ENCODE measurements at regions not wholly inside any gene's neighbourhood (a gene's known extent, or its start where the extent isn't known, plus 50 kb on each side); places are given as distances from the start of the nearest gene placed in this dataset.

DNA sequence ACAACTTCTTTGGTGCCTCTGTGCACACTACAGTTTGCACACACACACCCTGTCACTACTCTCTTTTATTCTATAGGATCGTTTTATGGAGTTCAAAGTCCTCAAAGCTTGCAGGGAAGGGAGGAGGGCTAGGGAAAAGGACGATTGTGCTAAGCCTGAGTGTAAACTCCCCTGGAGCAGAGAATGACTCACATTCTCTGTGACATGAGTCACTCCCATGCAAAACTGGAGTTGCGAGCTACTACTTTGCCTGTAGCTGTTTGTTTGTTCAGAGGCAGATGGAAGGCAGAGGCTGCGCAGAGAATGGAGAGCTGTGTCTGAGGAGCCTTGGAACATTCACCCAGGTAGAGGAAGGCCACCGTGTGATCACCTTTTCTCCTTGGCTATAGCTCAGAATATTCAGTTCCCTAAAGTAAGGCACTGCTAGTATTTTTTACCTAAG lies 80.5 kb upstream of the MBNL2 start (continued):
- TF ChIP-seq, protein P1, sequence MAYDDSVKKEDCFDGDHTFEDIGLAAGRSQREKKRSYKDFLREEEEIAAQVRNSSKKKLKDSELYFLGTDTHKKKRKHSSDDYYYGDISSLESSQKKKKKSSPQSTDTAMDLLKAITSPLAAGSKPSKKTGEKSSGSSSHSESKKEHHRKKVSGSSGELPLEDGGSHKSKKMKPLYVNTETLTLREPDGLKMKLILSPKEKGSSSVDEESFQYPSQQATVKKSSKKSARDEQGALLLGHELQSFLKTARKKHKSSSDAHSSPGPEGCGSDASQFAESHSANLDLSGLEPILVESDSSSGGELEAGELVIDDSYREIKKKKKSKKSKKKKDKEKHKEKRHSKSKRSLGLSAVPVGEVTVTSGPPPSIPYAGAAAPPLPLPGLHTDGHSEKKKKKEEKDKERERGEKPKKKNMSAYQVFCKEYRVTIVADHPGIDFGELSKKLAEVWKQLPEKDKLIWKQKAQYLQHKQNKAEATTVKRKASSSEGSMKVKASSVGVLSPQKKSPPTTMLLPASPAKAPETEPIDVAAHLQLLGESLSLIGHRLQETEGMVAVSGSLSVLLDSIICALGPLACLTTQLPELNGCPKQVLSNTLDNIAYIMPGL (CRISPR knock-in tag; IDR thresholded peaks at IDR 0.05; ENCODE audit: borderline replicate concordance in 1 of 2, low read depth in 1 of 2), result 0 out of 4 replicates have a peak, but pooled peaks of 1 of the 2 experiments have one; percentile 22
- no peak for TF ChIP-seq SRY (CRISPR knock-in tag; IDR thresholded peaks at IDR 0.05)
- 0 out of 2 replicates have a peak, but pooled peaks have one; percentile 14 for TF ChIP-seq STAG1 (CRISPR knock-in tag; IDR thresholded peaks at IDR 0.05)
- TF ChIP-seq KDM2A (CRISPR knock-in tag; IDR thresholded peaks at IDR 0.05; ENCODE audit: borderline replicate concordance, low read depth), result peak; percentile 55
- peak; percentile 34; the same call in 1 of the 2 replicates for TF ChIP-seq SMC3 (IDR thresholded peaks at IDR 0.05; ENCODE audit: low read length)
- peak; percentile 67 for TF ChIP-seq THAP11 (CRISPR knock-in tag; IDR thresholded peaks at IDR 0.05)
- TF ChIP-seq TFAP4 (IDR thresholded peaks at IDR 0.05; ENCODE audit: borderline replicate concordance, low read depth), result peak; percentile 11; the same call in 1 of the 2 replicates
- peak; percentile 90; the same call in 1 of the 2 replicates for TF ChIP-seq HMG20A (CRISPR knock-in tag; IDR thresholded peaks at IDR 0.05; ENCODE audit: borderline replicate concordance)
- TF ChIP-seq, protein P2, sequence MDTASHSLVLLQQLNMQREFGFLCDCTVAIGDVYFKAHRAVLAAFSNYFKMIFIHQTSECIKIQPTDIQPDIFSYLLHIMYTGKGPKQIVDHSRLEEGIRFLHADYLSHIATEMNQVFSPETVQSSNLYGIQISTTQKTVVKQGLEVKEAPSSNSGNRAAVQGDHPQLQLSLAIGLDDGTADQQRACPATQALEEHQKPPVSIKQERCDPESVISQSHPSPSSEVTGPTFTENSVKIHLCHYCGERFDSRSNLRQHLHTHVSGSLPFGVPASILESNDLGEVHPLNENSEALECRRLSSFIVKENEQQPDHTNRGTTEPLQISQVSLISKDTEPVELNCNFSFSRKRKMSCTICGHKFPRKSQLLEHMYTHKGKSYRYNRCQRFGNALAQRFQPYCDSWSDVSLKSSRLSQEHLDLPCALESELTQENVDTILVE (CRISPR knock-in tag; IDR thresholded peaks at IDR 0.05), result 0 out of 2 replicates have a peak, but pooled peaks have one; percentile 26
- no peak for TF ChIP-seq SOX13 (IDR thresholded peaks at IDR 0.05)
- peak in 1 of 2 experiments; percentile 87; a peak in 2 of 4 replicates for TF ChIP-seq SOX13 (CRISPR knock-in tag; conservative IDR thresholded peaks at IDR 0.05 in 1 of 2, IDR thresholded peaks at IDR 0.05 in 1 of 2)
- peak; percentile 90 for TF ChIP-seq IRF2 (CRISPR knock-in tag; IDR thresholded peaks at IDR 0.05)
- TF ChIP-seq MEF2D (CRISPR knock-in tag; IDR thresholded peaks at IDR 0.05), result peak; percentile 51; the same call in 1 of the 2 replicates
- TF ChIP-seq ZNF770 (CRISPR knock-in tag; IDR thresholded peaks at IDR 0.05), result peak; percentile 96
- peak; percentile 90 for TF ChIP-seq HDAC2 (CRISPR knock-in tag; IDR thresholded peaks at IDR 0.05)
- TF ChIP-seq TARDBP (CRISPR knock-in tag; IDR thresholded peaks at IDR 0.05), result peak; percentile 74; the same call in 1 of the 2 replicates
- TF ChIP-seq MEIS2 (CRISPR knock-in tag; IDR thresholded peaks at IDR 0.05), result 0 out of 2 replicates have a peak, but pooled peaks have one; percentile 72
- peak; percentile 72; the same call in 1 of the 2 replicates for TF ChIP-seq ZNF12 (CRISPR knock-in tag; IDR thresholded peaks at IDR 0.05)
- TF ChIP-seq ZNF841 (CRISPR knock-in tag; IDR thresholded peaks at IDR 0.05; ENCODE audit: borderline replicate concordance), result no peak
- TF ChIP-seq ZNF652 (CRISPR knock-in tag; IDR thresholded peaks at IDR 0.05; ENCODE audit: borderline replicate concordance, low read depth), result peak; percentile 25; the same call in 1 of the 2 replicates
- peak; percentile 66; the same call in 1 of the 2 replicates for TF ChIP-seq SPEN (CRISPR knock-in tag; IDR thresholded peaks at IDR 0.05; ENCODE audit: low read depth)
- peak; percentile 98 for TF ChIP-seq JUN (CRISPR knock-in tag; IDR thresholded peaks at IDR 0.05)
- peak; percentile 69; the same call in 1 of the 2 replicates for TF ChIP-seq KDM3A (CRISPR knock-in tag; IDR thresholded peaks at IDR 0.05; ENCODE audit: low read depth)
- 0 out of 2 replicates have a peak, but pooled peaks have one; percentile 52 for TF ChIP-seq HNF1B (CRISPR knock-in tag; IDR thresholded peaks at IDR 0.05)
